ENCODE measurements at regions not wholly inside any gene's neighbourhood (a gene's known extent, or its start where the extent isn't known, plus 50 kb on each side); places are given as distances from the start of the nearest gene placed in this dataset.

DNA sequence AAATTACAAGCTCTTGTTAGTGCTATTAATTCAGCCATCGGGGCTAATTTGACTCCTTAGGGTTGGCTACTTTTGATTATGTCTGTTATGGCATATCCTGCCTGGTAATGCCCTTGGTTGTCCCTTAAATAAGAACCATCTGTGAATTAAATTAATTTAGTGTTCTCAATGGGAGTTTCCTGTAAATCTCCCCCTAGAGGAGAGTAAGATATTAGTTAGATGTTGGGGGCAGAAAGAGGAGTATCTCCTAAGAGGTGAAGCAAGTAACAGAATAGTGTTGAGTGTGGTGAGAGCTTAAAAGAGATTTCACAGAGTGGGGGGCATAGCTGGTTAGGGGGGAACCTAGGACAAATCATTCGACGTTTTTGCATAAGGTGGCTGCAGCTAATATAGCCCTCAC is 1126.9 kb downstream of the JRKL start (continued):
- TF ChIP-seq, protein P1, sequence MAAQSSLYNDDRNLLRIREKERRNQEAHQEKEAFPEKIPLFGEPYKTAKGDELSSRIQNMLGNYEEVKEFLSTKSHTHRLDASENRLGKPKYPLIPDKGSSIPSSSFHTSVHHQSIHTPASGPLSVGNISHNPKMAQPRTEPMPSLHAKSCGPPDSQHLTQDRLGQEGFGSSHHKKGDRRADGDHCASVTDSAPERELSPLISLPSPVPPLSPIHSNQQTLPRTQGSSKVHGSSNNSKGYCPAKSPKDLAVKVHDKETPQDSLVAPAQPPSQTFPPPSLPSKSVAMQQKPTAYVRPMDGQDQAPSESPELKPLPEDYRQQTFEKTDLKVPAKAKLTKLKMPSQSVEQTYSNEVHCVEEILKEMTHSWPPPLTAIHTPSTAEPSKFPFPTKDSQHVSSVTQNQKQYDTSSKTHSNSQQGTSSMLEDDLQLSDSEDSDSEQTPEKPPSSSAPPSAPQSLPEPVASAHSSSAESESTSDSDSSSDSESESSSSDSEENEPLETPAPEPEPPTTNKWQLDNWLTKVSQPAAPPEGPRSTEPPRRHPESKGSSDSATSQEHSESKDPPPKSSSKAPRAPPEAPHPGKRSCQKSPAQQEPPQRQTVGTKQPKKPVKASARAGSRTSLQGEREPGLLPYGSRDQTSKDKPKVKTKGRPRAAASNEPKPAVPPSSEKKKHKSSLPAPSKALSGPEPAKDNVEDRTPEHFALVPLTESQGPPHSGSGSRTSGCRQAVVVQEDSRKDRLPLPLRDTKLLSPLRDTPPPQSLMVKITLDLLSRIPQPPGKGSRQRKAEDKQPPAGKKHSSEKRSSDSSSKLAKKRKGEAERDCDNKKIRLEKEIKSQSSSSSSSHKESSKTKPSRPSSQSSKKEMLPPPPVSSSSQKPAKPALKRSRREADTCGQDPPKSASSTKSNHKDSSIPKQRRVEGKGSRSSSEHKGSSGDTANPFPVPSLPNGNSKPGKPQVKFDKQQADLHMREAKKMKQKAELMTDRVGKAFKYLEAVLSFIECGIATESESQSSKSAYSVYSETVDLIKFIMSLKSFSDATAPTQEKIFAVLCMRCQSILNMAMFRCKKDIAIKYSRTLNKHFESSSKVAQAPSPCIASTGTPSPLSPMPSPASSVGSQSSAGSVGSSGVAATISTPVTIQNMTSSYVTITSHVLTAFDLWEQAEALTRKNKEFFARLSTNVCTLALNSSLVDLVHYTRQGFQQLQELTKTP (IDR thresholded peaks at IDR 0.05; ENCODE audit: low read depth in 1 of 2, partially characterized antibody in 2 of 2): no peak

DNA sequence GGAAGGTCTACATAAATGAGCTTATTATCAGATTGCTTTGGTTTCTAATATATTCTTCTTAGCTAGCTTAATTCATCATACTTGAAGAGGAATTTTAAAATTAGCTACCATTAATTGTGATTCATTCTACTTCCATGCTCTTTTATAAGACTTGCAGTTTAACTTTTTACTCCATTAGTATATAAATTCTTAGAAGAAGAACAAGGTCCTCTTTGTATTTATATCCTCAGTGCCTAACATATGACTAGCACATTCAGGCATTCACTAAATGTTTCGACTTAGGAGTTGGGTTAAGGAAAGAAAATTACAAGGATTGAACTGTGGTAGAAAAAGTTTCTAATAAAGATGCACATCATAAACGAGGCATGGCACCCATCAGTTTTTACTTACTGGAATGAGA is 1135.5 kb downstream of the JRKL start:
- no peaks in the 10 kb centered on the region for H3K4me1 ChIP-seq (replicated peaks in 1 of 2; ENCODE audit: control insufficient read depth in 2 of 2, insufficient read depth in 2 of 2, low read length in 2 of 2)
- H3K4me2 ChIP-seq (ENCODE audit: insufficient read depth, low read length): no peak overlapping the region
- FAIRE-seq (no peak), DNase-seq (ENCODE audit: extremely low read depth in 1 of 4, low spot score in 3 of 4) (no peak), ATAC-seq (no peak)
- POLR2A ChIA-PET: no interaction called here
- H3K9ac ChIP-seq (ENCODE audit: insufficient read depth in 1 of 2, low read depth in 2 of 2, low read length in 2 of 2): no peak overlapping the region
- BruUV-seq (replicated peaks): no TSS peak
- H3K9me3 ChIP-seq (replicated peaks; ENCODE audit: control insufficient read depth, insufficient read depth, low read depth, low read length): no peaks in the 10 kb centered on the region
- CTCF ChIA-PET (ENCODE audit: low intra/inter-chr PET ratio): no interaction called here
- 0% methylated on average over 2 of the region's 2 CpGs for WGBS (ENCODE audit: insufficient coverage, low coverage, missing lambda C conversion rate)
- no peaks in the 10 kb centered on the region for H4K20me1 ChIP-seq (replicated peaks; ENCODE audit: control insufficient read depth, insufficient read depth, low read length)
- H3K4me3 ChIP-seq: no peak overlapping the region
- intact Hi-C loops (cut with micrococcal nuclease): no loop called here
- no peaks in the 10 kb centered on the region for H3K36me3 ChIP-seq (ENCODE audit: control insufficient read depth, insufficient read depth, low read length)
- in situ Hi-C loops (cut with MboI): no loop called here
- H2AFZ ChIP-seq (ENCODE audit: low read depth, low read length): no peak overlapping the region
- H3K27ac ChIP-seq (ENCODE audit: extremely low read depth, low read depth, low read length): no peak overlapping the region
- H3K27me3 ChIP-seq (ENCODE audit: control insufficient read depth in 2 of 2, insufficient read depth in 2 of 2, low read length in 2 of 2): no peaks in the 10 kb centered on the region
- H3K9me1 ChIP-seq (ENCODE audit: control insufficient read depth, insufficient read depth, low read length): no peaks in the 10 kb centered on the region
- no peak for TF ChIP-seq ZNF384 (IDR thresholded peaks at IDR 0.05; ENCODE audit: low read depth, low read length)
- TF ChIP-seq ARNT (IDR thresholded peaks at IDR 0.05): no peak
- TF ChIP-seq KAT8 (IDR thresholded peaks at IDR 0.05; ENCODE audit: low read depth): no peak
- TF ChIP-seq, protein P2, sequence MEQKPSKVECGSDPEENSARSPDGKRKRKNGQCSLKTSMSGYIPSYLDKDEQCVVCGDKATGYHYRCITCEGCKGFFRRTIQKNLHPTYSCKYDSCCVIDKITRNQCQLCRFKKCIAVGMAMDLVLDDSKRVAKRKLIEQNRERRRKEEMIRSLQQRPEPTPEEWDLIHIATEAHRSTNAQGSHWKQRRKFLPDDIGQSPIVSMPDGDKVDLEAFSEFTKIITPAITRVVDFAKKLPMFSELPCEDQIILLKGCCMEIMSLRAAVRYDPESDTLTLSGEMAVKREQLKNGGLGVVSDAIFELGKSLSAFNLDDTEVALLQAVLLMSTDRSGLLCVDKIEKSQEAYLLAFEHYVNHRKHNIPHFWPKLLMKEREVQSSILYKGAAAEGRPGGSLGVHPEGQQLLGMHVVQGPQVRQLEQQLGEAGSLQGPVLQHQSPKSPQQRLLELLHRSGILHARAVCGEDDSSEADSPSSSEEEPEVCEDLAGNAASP (IDR thresholded peaks at IDR 0.05): no peak
- TF ChIP-seq, protein P3, sequence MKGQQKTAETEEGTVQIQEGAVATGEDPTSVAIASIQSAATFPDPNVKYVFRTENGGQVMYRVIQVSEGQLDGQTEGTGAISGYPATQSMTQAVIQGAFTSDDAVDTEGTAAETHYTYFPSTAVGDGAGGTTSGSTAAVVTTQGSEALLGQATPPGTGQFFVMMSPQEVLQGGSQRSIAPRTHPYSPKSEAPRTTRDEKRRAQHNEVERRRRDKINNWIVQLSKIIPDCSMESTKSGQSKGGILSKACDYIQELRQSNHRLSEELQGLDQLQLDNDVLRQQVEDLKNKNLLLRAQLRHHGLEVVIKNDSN (CRISPR knock-in tag; IDR thresholded peaks at IDR 0.05): no peak
- H3K79me2 ChIP-seq (ENCODE audit: control insufficient read depth, insufficient read depth, low read length): no peaks in the 10 kb centered on the region

All from K562 (cell line).